Lower leg skin (tissue), 4 donors: ENCODE measurements at regions not wholly inside any gene's neighbourhood (a gene's known extent, or its start where the extent isn't known, plus 50 kb on each side); places are given as distances from the start of the nearest gene placed in this dataset.

ENCODE experiments used
- DNase-seq, 2 donors: peaks; one replicate each; pipeline ENCODE4 v3.0.0-alpha.2; 2019; ENCODE audit warnings: low spot score in 2 of 2
- H3K4me3 ChIP-seq: fragments of 200-600 bp; sonication (generic); 2 replicates; pipeline ENCODE4 v1.5.1; 2017; ENCODE audit warnings: mild to moderate bottlenecking, low read depth; ENCODE audit not compliant: poor library complexity, severe bottlenecking
- POLR2A ChIP-seq, 2 donors: fragments of 450-650 bp; IDR thresholded peaks; one replicate each; pipeline ENCODE4 v1.6.1; 2016 to 2017; ENCODE audit warnings: antibody characterized with exemption in 2 of 2, mild to moderate bottlenecking in 1 of 2, moderate library complexity in 1 of 2
- WGBS, 2 donors: methylation state at CpG; one replicate each; pipeline ENCODE4 v1.1.5; 2018; 5-methylcytosine and 5-hydroxymethylcytosine counted together
- intact Hi-C: fragments of 100-400 bp; cut with DNase I; formaldehyde crosslinking; loops from one replicate; pipeline ENCODE4 v1.15.0; 2023; ENCODE audit warnings: low total_unique reads
- TF ChIP-seq, protein P1 (sequence below), 3 donors: fragments of 450-650 bp; IDR thresholded peaks; one replicate each; pipeline ENCODE4 v1.5.1; 2016; ENCODE audit warnings: antibody characterized with exemption in 3 of 3, mild to moderate bottlenecking in 3 of 3, moderate library complexity in 2 of 3

DNA sequence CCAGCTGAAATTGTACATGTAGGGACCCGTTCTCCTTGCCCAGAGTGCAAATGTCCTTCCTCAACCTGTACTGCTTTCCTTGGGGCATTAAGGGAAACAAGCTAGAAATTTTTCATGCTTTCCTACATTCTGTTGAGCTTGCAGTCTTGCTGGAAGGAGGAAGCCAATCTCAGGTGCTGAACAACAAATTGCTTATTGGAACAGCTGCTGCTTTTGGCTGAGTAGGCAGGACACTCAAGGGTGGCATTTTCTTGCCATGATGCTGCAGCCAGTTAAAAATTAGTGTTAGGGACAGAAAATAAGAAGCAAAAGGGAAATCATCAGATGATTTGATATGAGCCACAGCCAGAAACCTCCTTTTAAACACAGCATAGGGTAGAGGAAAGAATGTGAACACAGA, 223.7 kb downstream of the QDPR start:
- 83 to 85% methylated on average over 1 of the region's 1 CpG for WGBS, 2 donors
- intact Hi-C loops = no loop called here
- DNase-seq = no peak
- no peak overlapping the region for H3K4me3 ChIP-seq
- TF ChIP-seq, protein P1, sequence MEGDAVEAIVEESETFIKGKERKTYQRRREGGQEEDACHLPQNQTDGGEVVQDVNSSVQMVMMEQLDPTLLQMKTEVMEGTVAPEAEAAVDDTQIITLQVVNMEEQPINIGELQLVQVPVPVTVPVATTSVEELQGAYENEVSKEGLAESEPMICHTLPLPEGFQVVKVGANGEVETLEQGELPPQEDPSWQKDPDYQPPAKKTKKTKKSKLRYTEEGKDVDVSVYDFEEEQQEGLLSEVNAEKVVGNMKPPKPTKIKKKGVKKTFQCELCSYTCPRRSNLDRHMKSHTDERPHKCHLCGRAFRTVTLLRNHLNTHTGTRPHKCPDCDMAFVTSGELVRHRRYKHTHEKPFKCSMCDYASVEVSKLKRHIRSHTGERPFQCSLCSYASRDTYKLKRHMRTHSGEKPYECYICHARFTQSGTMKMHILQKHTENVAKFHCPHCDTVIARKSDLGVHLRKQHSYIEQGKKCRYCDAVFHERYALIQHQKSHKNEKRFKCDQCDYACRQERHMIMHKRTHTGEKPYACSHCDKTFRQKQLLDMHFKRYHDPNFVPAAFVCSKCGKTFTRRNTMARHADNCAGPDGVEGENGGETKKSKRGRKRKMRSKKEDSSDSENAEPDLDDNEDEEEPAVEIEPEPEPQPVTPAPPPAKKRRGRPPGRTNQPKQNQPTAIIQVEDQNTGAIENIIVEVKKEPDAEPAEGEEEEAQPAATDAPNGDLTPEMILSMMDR (IDR thresholded peaks at IDR 0.05) = no peak
- no peak for TF ChIP-seq POLR2A (IDR thresholded peaks at IDR 0.05)

DNA sequence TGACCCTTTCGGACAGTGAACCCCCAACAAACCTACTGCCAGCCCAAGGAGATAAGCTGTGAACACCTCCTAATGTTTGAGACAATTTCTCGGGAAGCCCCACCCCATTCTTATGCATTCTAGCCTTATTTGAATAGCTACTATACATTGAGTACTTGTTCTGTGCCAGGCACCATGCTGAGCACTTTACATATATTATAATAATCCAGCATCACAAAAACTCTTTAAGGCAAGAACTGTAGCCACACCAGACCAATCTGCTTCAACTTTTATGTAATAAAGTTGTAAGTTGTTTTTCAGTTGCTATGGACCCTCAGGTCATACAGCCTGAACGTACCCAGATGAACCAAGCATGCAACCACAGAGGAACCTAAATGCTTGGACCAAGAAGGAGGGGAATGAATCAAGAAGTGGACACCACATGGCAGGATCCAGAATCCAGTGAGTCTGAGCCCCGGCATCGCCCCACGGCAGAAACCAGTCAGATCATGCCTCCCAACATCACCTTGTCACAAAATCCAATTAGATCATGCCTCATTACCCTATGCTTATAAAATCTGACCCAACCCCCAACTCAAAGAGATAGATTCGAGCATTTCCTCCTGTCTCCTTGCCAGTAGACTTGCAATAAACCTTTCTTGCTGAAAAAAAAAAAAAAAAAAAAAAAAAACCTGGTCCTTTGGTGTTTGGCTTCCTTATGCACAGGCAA, 225.0 kb downstream of the QDPR start:
- WGBS, 2 donors = 43 to 59% methylated on average over 7 of the region's 7 CpGs

DNA sequence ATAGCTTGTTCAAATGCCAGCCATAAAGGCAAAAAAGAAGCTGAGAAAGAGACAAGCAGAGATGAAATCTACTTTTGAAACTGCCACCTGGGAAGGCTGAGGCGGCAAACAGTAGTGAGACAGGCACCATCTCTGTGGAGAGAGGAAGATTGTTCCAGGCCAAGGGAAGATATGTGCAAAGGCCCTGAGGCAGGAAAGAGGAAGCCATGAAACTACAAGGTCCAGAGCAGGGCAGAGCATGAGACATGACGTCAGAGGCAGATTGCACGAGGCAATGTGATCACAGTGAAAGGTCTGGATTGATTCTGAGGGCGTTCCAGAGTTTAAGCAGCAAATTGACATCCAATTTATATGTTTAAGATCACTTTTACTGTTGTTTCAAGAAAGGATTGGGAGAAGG, 226.1 kb downstream of the QDPR start:
- intact Hi-C loops = no loop called here
- no peak for DNase-seq
- no peak overlapping the region for H3K4me3 ChIP-seq
- TF ChIP-seq, protein P1 (IDR thresholded peaks at IDR 0.05) = no peak
- TF ChIP-seq POLR2A (IDR thresholded peaks at IDR 0.05) = no peak
- 77 to 80% methylated on average over 4 of the region's 4 CpGs for WGBS, 2 donors

More for the DNA sequence above, 225.0 kb downstream of the QDPR start:
- H3K4me3 ChIP-seq = no peak overlapping the region
- DNase-seq = no peak
- TF ChIP-seq POLR2A (IDR thresholded peaks at IDR 0.05) = no peak
- TF ChIP-seq, protein P1 (IDR thresholded peaks at IDR 0.05) = no peak
- intact Hi-C loops = no loop called here

DNA sequence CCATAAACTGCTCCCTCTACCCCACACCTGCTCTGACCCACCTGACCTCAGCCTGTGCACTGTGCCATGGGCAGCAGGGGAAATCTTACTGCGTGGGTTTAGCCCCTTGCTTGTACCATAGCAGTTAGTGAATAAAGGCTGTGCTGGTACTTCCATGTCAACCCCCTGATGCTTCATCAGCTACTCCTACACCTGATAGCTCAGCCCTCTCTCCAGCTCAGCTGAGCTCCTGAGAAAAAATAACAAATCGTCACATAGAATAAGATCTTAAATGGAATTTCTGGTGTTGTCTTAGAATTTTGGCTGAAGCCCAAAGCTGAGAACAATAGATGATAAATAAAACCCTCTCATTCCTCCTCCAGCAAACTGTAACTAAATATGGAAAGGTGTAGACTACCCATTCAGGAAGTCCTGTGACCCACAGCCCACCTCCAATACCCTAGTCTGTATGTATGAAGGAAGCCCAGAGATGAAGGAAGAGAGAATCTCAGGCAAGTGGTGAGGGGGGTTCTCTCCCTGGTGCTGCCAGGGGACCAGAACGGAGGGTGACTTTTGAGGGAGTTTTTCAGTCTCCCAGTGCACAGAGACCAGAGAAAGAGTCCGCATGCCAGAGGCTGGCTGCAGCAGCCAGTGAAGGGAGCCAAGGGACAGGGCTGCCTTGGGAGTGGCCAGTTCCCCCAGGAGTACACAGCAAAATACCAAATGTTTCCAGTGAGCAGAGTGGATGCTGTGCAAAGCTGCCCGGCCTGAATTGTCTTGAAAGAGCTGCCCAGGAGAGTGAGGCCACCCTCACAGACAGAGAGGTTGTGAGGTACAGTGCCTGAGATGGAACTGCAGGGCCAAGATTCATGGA, 227.3 kb downstream of the QDPR start:
- H3K4me3 ChIP-seq = no peak overlapping the region
- no peak for TF ChIP-seq POLR2A (IDR thresholded peaks at IDR 0.05)
- TF ChIP-seq, protein P1 (IDR thresholded peaks at IDR 0.05) = no peak
- 50 to 62% methylated on average over 5 of the region's 5 CpGs for WGBS, 2 donors
- intact Hi-C loops = no loop called here
- DNase-seq = no peak

DNA sequence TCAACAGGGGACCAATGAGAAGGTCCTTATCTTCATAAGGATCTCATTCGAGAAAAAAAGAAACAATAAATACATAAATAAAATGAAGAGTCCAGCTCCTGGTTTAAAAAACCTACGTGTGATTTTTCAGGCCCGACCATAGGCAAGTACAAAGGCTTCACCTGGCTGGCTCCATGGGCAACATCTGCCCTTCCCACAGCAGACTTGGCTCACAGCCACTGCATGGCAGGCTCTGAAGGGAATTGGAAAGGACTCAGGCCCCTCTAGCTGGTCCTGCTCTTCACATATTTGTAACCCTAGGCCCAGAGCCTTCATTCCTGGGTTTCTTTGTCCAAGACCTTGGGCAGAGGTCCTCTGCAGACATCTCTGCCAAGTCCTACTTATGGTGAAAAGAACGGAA, 228.1 kb downstream of the QDPR start:
- intact Hi-C loops = no loop called here
- TF ChIP-seq POLR2A (IDR thresholded peaks at IDR 0.05) = no peak
- TF ChIP-seq, protein P1 (IDR thresholded peaks at IDR 0.05) = no peak
- DNase-seq = no peak
- H3K4me3 ChIP-seq = no peak overlapping the region
- 80 to 82% methylated on average over 4 of the region's 4 CpGs for WGBS, 2 donors
